Erythroblast (primary cell): ENCODE measurements at regions not wholly inside any gene's neighbourhood (a gene's known extent, or its start where the extent isn't known, plus 50 kb on each side); places are given as distances from the start of the nearest gene placed in this dataset.

Source experiments
- DNase-seq, 2 experiments: peaks; one replicate each; lab custom pipeline; 2025; lab: John Stamatoyannopoulos, UW
- GATA1 ChIP-seq: IDR thresholded peaks from 2 replicates; pipeline ENCODE4 v1.6.1; 2011; ENCODE audit warnings: low read depth, mild to moderate bottlenecking, control low read depth, low read length, moderate library complexity
- POLR2A ChIP-seq: IDR thresholded peaks from 2 replicates; pipeline ENCODE4 v1.6.1; 2011; ENCODE audit warnings: mild to moderate bottlenecking, low read length

- no peak for DNase-seq
- TF ChIP-seq POLR2A = no peak
- TF ChIP-seq GATA1 = no peak
Observed at GRCh38 chr13:106799781-106800335, 231.9 kb upstream of the ARGLU1 start.

- DNase-seq = no peak
- no peak for TF ChIP-seq GATA1
- TF ChIP-seq POLR2A = no peak
Observed at GRCh38 chr13:106797081-106797640, 229.2 kb upstream of the ARGLU1 start.

GRCh38 chr13:106796280-106797047, 228.5 kb upstream of the ARGLU1 start:
- no peak for TF ChIP-seq POLR2A
- TF ChIP-seq GATA1 = no peak
- no peak for DNase-seq

GRCh38 chr13:106795847-106796246, 227.9 kb upstream of the ARGLU1 start:
- DNase-seq = no peak
- no peak for TF ChIP-seq POLR2A
- TF ChIP-seq GATA1 = no peak

- DNase-seq = no peak
- TF ChIP-seq GATA1 = no peak
- TF ChIP-seq POLR2A = no peak
Observed at GRCh38 chr13:106794117-106794516, 226.2 kb upstream of the ARGLU1 start.

GRCh38 chr13:106789911-106790310, 222.0 kb upstream of the ARGLU1 start:
- TF ChIP-seq GATA1 (no peak), POLR2A (no peak)
- DNase-seq = no peak

GRCh38 chr13:106786006-106786563, 218.1 kb upstream of the ARGLU1 start:
- no peak for TF ChIP-seq GATA1
- no peak for TF ChIP-seq POLR2A
- no peak for DNase-seq

GRCh38 chr13:106774621-106775020, 206.7 kb upstream of the ARGLU1 start:
- TF ChIP-seq GATA1 (no peak), POLR2A (no peak)
- no peak for DNase-seq

- TF ChIP-seq GATA1 (no peak), POLR2A (no peak)
- no peak for DNase-seq
Observed at GRCh38 chr13:106772006-106772601, 204.2 kb upstream of the ARGLU1 start.

GRCh38 chr13:106768991-106769390, 201.1 kb upstream of the ARGLU1 start:
- DNase-seq = no peak
- TF ChIP-seq GATA1 (no peak), POLR2A (no peak)

- TF ChIP-seq GATA1 = no peak
- no peak for TF ChIP-seq POLR2A
- no peak for DNase-seq
Observed at GRCh38 chr13:106762708-106763107, 194.8 kb upstream of the ARGLU1 start.

GRCh38 chr13:106756446-106756845, 188.5 kb upstream of the ARGLU1 start:
- no peak for DNase-seq
- TF ChIP-seq POLR2A = no peak
- TF ChIP-seq GATA1 = no peak

- DNase-seq = no peak
- no peak for TF ChIP-seq POLR2A
- no peak for TF ChIP-seq GATA1
Observed at GRCh38 chr13:106755542-106755941, 187.6 kb upstream of the ARGLU1 start.

- TF ChIP-seq POLR2A = no peak
- no peak for TF ChIP-seq GATA1
- DNase-seq = no peak
Observed at GRCh38 chr13:106753251-106753650, 185.3 kb upstream of the ARGLU1 start.
